GM12891 (cell line): ENCODE measurements at regions not wholly inside any gene's neighbourhood (a gene's known extent, or its start where the extent isn't known, plus 50 kb on each side); places are given as distances from the start of the nearest gene placed in this dataset.

Experiments used
- POLR2A ChIP-seq: IDR thresholded peaks from 2 replicates; pipeline ENCODE4 v1.6.1; 2011; ENCODE audit warnings: low read depth, low read length, control low read depth
- POLR2AphosphoS5 ChIP-seq: IDR thresholded peaks from 2 replicates; pipeline ENCODE4 v1.6.1; 2011; ENCODE audit warnings: low read depth, low read length, control low read depth
- TAF1 ChIP-seq: IDR thresholded peaks from 2 replicates; pipeline ENCODE4 v1.6.1; 2011; ENCODE audit warnings: low read depth, low read length, control low read depth

DNA sequence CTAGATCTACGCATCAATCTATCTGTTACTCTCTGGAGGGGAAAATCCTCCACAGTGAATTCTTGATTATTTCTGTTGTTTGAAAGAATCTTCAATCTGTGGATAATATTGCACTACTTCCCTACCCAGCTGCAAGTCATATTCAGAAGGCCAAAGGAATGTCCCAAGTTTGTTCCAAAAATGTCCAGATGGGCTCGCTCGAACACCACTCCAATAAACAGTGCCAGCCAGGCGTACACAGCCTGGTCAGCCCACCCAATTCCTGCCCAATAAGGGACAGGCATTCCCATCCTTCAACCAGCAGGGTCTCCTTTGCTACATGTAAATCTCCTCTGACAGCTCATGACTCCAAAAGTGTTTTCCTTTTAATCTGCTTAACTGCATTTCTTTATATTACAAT, 80.7 kb upstream of the GPM6B start:
- TF ChIP-seq TAF1 = no peak
- TF ChIP-seq POLR2A = no peak
- no peak for TF ChIP-seq POLR2AphosphoS5
